ENCODE measurements at regions not wholly inside any gene's neighbourhood (a gene's known extent, or its start where the extent isn't known, plus 50 kb on each side); places are given as distances from the start of the nearest gene placed in this dataset.

GRCh38 chr6:23316931-23317330, 747.6 kb downstream of the HDGFL1 start:
- no peak for TF ChIP-seq POLR2A (IDR thresholded peaks at IDR 0.05; ENCODE audit: low read depth, low read length)
- no peak for TF ChIP-seq EZH2 (IDR thresholded peaks at IDR 0.05; ENCODE audit: borderline replicate concordance, low read depth, low read length, severe bottlenecking)
- no peak for TF ChIP-seq POLR2AphosphoS5 (IDR thresholded peaks at IDR 0.05; ENCODE audit: insufficient read depth, low read depth, low read length)
- no peak for TF ChIP-seq MAX (IDR thresholded peaks at IDR 0.05; ENCODE audit: insufficient read depth, insufficient read length)
- TF ChIP-seq CTCF (IDR thresholded peaks at IDR 0.05; ENCODE audit: extremely low read depth in 1 of 2, insufficient read depth in 1 of 2, low read depth in 1 of 2, low read length in 2 of 2), result no peak
- no peak for TF ChIP-seq JUN (IDR thresholded peaks at IDR 0.05; ENCODE audit: borderline replicate concordance, insufficient read depth, insufficient read length, low read depth)
- no peak for TF ChIP-seq MYC (IDR thresholded peaks at IDR 0.05; ENCODE audit: low read depth, low read length)
- TF ChIP-seq GATA2 (IDR thresholded peaks at IDR 0.05; ENCODE audit: insufficient read depth, insufficient read length, low read depth, low read length), result no peak
